PC-3 (cell line): ENCODE measurements at regions not wholly inside any gene's neighbourhood (a gene's known extent, or its start where the extent isn't known, plus 50 kb on each side); places are given as distances from the start of the nearest gene placed in this dataset.

Experiments
- ATAC-seq: fragments of 200-7000 bp; cut with Tn5 transposase; 2 replicates; pipeline ENCODE4 v1.9.1; 2020; ENCODE audit warnings: mild to moderate bottlenecking, moderate library complexity
- BruUV-seq: library from RNA; stranded (reverse); fragments of 400-500 nt; replicated peaks from 2 replicates; lab custom pipeline; 2021; lab: Mats Ljungman, UMichigan
- CTCF ChIA-PET: fragments of 300-600 bp; sonication (Branson Sonifier 250); formaldehyde crosslinking; loops from one replicate; lab custom pipeline; 2022; ENCODE audit warnings: antibody characterized with exemption; lab: Charles Lee
- POLR2A ChIA-PET: fragments of 300-600 bp; sonication (Branson Sonifier 250); formaldehyde crosslinking; loops from one replicate; lab custom pipeline; 2022; ENCODE audit warnings: antibody characterized with exemption; ENCODE audit not compliant: unreplicated experiment; lab: Charles Lee
- DNase-seq: peaks from one replicate; pipeline ENCODE4 v3.0.0-alpha.2; 2015
- H2AFZ ChIP-seq: fragments of 300-600 bp; sonication (generic); 2 replicates; pipeline ENCODE4 v1.6.0; 2016; ENCODE audit warnings: antibody characterized with exemption, low read length
- H3F3A ChIP-seq: fragments of 300-600 bp; sonication (generic); one replicate; pipeline ENCODE4 v1.6.0; 2017; ENCODE audit warnings: antibody characterized with exemption, low read length, control low read depth, mild to moderate bottlenecking; ENCODE audit not compliant: unreplicated experiment
- H3K27ac ChIP-seq: fragments of 300-600 bp; sonication (generic); 2 replicates; pipeline ENCODE4 v1.5.1; 2016; ENCODE audit warnings: mild to moderate bottlenecking, low read length
- H3K27me3 ChIP-seq: fragments of 300-600 bp; sonication (generic); 2 replicates; pipeline ENCODE4 v1.6.1; 2016; ENCODE audit warnings: low read length, mixed read lengths
- H3K36me3 ChIP-seq: fragments of 300-600 bp; sonication (generic); 2 replicates; pipeline ENCODE4 v1.6.1; 2016; ENCODE audit warnings: low read depth, mixed run types, low read length, mixed read lengths
- H3K4me1 ChIP-seq: fragments of 300-600 bp; sonication (generic); 2 replicates; pipeline ENCODE4 v1.5.1; 2016; ENCODE audit warnings: low read length; ENCODE audit not compliant: insufficient read depth
- H3K4me2 ChIP-seq: fragments of 300-600 bp; sonication (generic); 2 replicates; pipeline ENCODE4 v1.6.0; 2016; ENCODE audit warnings: low read length
- H3K4me3 ChIP-seq: fragments of 300-600 bp; sonication (generic); 2 replicates; pipeline ENCODE4 v1.5.1; 2016; ENCODE audit warnings: mild to moderate bottlenecking, low read length, mixed read lengths
- H3K79me2 ChIP-seq: fragments of 300-600 bp; sonication (generic); 2 replicates; pipeline ENCODE4 v1.6.1; 2017; ENCODE audit warnings: low read length, mixed read lengths
- H3K9ac ChIP-seq: fragments of 300-600 bp; sonication (generic); 2 replicates; pipeline ENCODE4 v1.6.0; 2016; ENCODE audit warnings: mild to moderate bottlenecking, low read length
- H3K9me2 ChIP-seq: fragments of 300-600 bp; sonication (generic); replicated peaks from 2 replicates; pipeline ENCODE4 v1.6.1; 2016; ENCODE audit warnings: mixed run types, low read length, mixed read lengths
- H3K9me3 ChIP-seq: fragments of 300-600 bp; sonication (generic); 2 replicates; pipeline ENCODE4 v1.6.1; 2016; ENCODE audit warnings: low read length, mixed read lengths
- H4K20me1 ChIP-seq: fragments of 300-600 bp; sonication (generic); 2 replicates; pipeline ENCODE4 v1.6.1; 2016; ENCODE audit warnings: low read length, mixed read lengths
- EZH2 ChIP-seq: fragments of 300-600 bp; sonication (generic); IDR thresholded peaks from one replicate; pipeline ENCODE4 v1.6.1; 2017; ENCODE audit warnings: antibody characterized with exemption, mild to moderate bottlenecking, low read length; ENCODE audit not compliant: unreplicated experiment
- EZH2phosphoT487 ChIP-seq: fragments of 300-600 bp; sonication (generic); IDR thresholded peaks from 2 replicates; pipeline ENCODE4 v1.6.1; 2018; ENCODE audit warnings: mild to moderate bottlenecking, antibody characterized with exemption, low read length, borderline replicate concordance
- intact Hi-C: fragments of 100-400 bp; cut with micrococcal nuclease; formaldehyde crosslinking; loops from 2 replicates; pipeline ENCODE4 v1.9.0; 2023
- TF ChIP-seq, protein P1 (sequence below): fragments of 300-600 bp; sonication (generic); conservative IDR thresholded peaks from 2 replicates; pipeline ENCODE4 v1.5.1; 2017; ENCODE audit warnings: antibody characterized with exemption, low read depth, mild to moderate bottlenecking, low read length

DNA sequence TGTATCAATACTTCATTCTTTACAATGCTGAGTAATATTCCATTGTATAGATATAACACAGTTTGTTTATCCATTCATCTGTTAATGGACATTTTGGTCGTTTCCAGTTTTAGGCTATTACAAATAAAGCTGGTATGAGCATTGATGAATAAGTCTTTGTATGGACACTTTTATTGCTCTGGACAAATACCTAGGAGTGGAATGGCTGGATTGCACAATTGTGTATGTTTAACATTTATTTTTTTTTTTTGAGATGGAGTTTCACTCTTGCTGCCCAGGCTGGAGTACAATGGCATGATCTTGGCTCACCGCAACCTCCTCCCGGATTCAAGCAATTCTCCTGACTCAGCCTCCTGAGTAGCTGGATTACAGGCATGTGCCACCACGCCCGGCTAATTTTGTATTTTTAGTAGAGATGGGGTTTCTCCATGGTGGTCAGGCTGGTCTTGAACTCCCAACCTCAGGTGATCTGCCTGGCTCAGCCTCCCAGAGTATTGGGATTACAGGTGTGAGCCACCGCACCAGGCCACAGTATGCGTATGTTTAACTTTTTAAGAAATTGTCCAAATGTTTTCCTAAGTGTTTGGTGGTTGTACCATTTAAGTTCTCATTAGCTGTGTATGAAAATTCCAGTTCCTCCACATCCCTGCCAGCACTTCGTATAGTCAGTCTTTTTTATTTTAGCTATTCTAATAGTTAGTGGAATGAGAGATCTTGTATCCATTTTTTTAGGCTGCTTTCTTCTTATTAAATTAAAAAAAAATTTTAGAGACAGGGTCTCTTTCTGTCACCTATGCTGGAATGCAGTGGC is 194.9 kb upstream of the HAAO start:
- DNase-seq: peak; percentile 95
- no peaks in the 10 kb centered on the region for H3K36me3 ChIP-seq
- no peak overlapping the region for H2AFZ ChIP-seq
- BruUV-seq: no TSS peak
- no peaks in the 10 kb centered on the region for H3K9me3 ChIP-seq
- H3K4me3 ChIP-seq: no peak overlapping the region
- H3K4me1 ChIP-seq: peaks cover 23% of the 10 kb centered on the region
- CTCF ChIA-PET: interaction anchor here (0.6 to 1.2 kb wide), 5 partner anchors 37 to 181 kb away, joined by 3 to 14 read pairs (median 6); no protein-coding TSS in a partner anchor
- peak overlapping the region; percentile 61 for H3K9ac ChIP-seq
- no peaks in the 10 kb centered on the region for H3K79me2 ChIP-seq
- peak overlapping the region; percentile 51; the same call in 1 of the 2 replicates for H3K4me2 ChIP-seq
- TF ChIP-seq EZH2: no peak
- TF ChIP-seq EZH2phosphoT487: no peak
- TF ChIP-seq, protein P1, sequence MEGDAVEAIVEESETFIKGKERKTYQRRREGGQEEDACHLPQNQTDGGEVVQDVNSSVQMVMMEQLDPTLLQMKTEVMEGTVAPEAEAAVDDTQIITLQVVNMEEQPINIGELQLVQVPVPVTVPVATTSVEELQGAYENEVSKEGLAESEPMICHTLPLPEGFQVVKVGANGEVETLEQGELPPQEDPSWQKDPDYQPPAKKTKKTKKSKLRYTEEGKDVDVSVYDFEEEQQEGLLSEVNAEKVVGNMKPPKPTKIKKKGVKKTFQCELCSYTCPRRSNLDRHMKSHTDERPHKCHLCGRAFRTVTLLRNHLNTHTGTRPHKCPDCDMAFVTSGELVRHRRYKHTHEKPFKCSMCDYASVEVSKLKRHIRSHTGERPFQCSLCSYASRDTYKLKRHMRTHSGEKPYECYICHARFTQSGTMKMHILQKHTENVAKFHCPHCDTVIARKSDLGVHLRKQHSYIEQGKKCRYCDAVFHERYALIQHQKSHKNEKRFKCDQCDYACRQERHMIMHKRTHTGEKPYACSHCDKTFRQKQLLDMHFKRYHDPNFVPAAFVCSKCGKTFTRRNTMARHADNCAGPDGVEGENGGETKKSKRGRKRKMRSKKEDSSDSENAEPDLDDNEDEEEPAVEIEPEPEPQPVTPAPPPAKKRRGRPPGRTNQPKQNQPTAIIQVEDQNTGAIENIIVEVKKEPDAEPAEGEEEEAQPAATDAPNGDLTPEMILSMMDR: no peak
- H3K27me3 ChIP-seq: no peaks in the 10 kb centered on the region
- ATAC-seq: peak; percentile 91
- H3K27ac ChIP-seq: peak overlapping the region; percentile 90
- H4K20me1 ChIP-seq: no peaks in the 10 kb centered on the region
- H3K9me2 ChIP-seq: no peaks in the 10 kb centered on the region
- intact Hi-C loops: loop anchor here (1.0 kb wide), 3 partner anchors 23 to 144 kb away; no protein-coding TSS in a partner anchor
- H3F3A ChIP-seq: peaks cover 4% of the 10 kb centered on the region
- POLR2A ChIA-PET: interaction anchor here (0.7 to 0.8 kb wide), 3 partner anchors 54 to 890 kb away, joined by 5 to 10 read pairs (median 6); no protein-coding TSS in a partner anchor

DNA sequence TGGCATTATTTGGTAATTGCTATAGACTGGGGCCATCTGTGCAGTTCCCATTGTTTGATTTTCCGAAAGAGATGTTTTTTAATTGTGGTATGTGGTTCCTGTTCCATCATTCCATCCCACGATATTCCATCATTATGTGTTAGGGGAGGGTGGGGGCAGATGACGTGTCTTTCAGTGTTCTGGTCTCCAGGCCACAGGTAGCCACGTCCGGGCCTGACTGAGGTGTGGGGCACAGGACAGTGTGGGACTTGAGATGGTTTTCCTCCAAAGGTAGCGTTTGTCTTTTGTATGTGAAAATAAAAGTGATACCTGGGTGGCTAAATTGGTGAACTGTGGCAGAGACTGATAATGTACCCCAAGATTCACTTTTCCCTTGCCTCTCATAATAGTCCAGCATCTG is 192.2 kb upstream of the HAAO start:
- Histone ChIP-seq H4K20me1 (no peaks in the 10 kb centered on the region), H3F3A (peaks cover 4% of the 10 kb centered on the region), H3K9me2 (no peaks in the 10 kb centered on the region), H3K9me3 (no peaks in the 10 kb centered on the region), H3K79me2 (no peaks in the 10 kb centered on the region), H3K4me3 (no peak overlapping the region), H3K4me1 (peaks cover 23% of the 10 kb centered on the region), H2AFZ (no peak overlapping the region), H3K4me2 (no peak overlapping the region), H3K36me3 (no peaks in the 10 kb centered on the region), H3K9ac (no peak overlapping the region), H3K27ac (no peak overlapping the region), H3K27me3 (no peaks in the 10 kb centered on the region)
- no TSS peak for BruUV-seq
- TF ChIP-seq, protein P1: no peak
- no peak for TF ChIP-seq EZH2phosphoT487
- no peak for TF ChIP-seq EZH2
- POLR2A ChIA-PET: no interaction called here
- intact Hi-C loops: no loop called here
- CTCF ChIA-PET: no interaction called here
- ATAC-seq: no peak
- no peak for DNase-seq

DNA sequence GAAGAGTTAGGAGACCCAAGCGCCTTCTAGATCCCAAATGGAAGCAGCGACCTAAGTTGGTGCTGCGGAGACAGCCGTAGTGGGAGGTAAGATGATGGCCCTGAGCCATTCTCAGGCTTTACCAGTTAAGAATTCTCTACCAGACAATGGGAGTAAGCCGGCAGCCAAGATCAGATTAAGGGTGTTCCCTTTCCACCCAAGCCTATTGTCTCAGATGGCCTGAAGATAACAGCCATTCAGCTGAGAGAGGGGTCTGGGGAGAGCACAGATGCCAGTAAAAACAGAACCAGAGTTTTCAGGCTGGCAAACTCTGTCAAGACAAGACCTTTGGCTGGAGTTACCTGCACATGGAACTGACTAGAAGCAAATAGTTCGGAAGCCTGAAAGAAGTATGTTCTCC is 191.7 kb upstream of the HAAO start:
- H2AFZ ChIP-seq: no peak overlapping the region
- no peaks in the 10 kb centered on the region for H3K27me3 ChIP-seq
- BruUV-seq: no TSS peak
- H3K9me3 ChIP-seq: no peaks in the 10 kb centered on the region
- H3K4me2 ChIP-seq: no peak overlapping the region
- H3K4me1 ChIP-seq: peaks cover 28% of the 10 kb centered on the region
- ChIA-PET POLR2A (no interaction called here), CTCF (no interaction called here)
- H3K9me2 ChIP-seq: no peaks in the 10 kb centered on the region
- DNase-seq (no peak), ATAC-seq (no peak)
- TF ChIP-seq, protein P1: no peak
- no peak for TF ChIP-seq EZH2
- TF ChIP-seq EZH2phosphoT487: no peak
- no peak overlapping the region for H3K9ac ChIP-seq
- no peak overlapping the region for H3K27ac ChIP-seq
- peaks cover 4% of the 10 kb centered on the region for H3F3A ChIP-seq
- H3K36me3 ChIP-seq: no peaks in the 10 kb centered on the region
- H3K4me3 ChIP-seq: no peak overlapping the region
- no peaks in the 10 kb centered on the region for H4K20me1 ChIP-seq
- no peaks in the 10 kb centered on the region for H3K79me2 ChIP-seq
- intact Hi-C loops: no loop called here
